Urinary bladder (tissue), 3 donors: ENCODE measurements at regions not wholly inside any gene's neighbourhood (a gene's known extent, or its start where the extent isn't known, plus 50 kb on each side); places are given as distances from the start of the nearest gene placed in this dataset.

Experiments
- DNase-seq: peaks from one replicate; pipeline ENCODE4 v3.0.0-alpha.2; 2015; ENCODE audit errors: extremely low spot score
- H3K27ac ChIP-seq: one replicate; pipeline ENCODE4 v1.5.1; 2013; ENCODE audit warnings: low read depth, mild to moderate bottlenecking, moderate library complexity
- H3K36me3 ChIP-seq: one replicate; pipeline ENCODE4 v1.6.1; 2013; ENCODE audit warnings: mild to moderate bottlenecking, moderate library complexity; ENCODE audit not compliant: insufficient read depth
- H3K4me1 ChIP-seq: one replicate; pipeline ENCODE4 v1.6.1; 2013; ENCODE audit warnings: mild to moderate bottlenecking, moderate library complexity; ENCODE audit not compliant: insufficient read depth
- H3K4me3 ChIP-seq: one replicate; pipeline ENCODE4 v1.5.1; 2013; ENCODE audit warnings: low read depth, low read length
- WGBS: extraction: QIAGEN DNeasy Blood & Tissue Kit; methylation state at CpG from one replicate; pipeline ENCODE4 v1.1.7; 2013; 5-methylcytosine and 5-hydroxymethylcytosine counted together
- donor health status: healthy with polysubstance abuse.
- donor health status: healthy.

GRCh38 chr14:100664231-100664630 is 62.5 kb upstream of the DLK1 start:
- no peak for DNase-seq
- H3K4me1 ChIP-seq, result no peaks in the 10 kb centered on the region
- H3K36me3 ChIP-seq, result no peaks in the 10 kb centered on the region
- no peak overlapping the region for H3K4me3 ChIP-seq
- WGBS, result 73% methylated on average over 5 of the region's 5 CpGs
- no peak overlapping the region for H3K27ac ChIP-seq

DNA sequence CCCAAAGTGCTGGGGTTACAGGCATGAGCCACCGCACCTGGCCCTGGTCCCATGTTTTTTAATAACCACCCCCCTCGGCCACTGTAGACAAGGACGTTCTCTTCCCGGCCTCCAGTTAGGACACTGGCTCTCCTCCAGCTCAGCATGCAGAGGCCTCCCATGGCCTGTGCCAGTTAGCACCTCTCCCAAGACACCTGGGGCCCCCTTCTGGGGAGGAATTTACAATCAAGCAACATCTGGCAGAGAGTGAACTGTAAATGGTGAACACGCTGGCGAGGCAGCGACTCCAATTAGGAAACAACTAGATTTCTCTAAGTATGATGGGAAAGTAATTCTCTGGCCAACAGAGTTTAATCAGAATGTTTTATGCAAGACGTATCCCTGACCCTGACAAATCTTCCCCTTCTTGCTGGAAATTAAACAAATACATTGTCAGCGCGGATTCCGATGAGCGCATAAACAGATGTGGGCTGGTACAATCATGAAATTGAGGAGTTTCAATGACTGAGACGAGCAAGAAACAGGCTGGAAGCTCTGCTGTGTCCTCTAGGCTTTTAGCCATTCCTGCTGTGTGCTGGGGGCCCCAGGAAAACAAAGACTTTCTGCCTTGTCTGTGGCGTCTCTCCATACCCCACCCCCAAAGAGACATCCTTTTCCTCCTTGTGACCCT is 61.7 kb upstream of the DLK1 start:
- Histone ChIP-seq H3K27ac (no peak overlapping the region), H3K36me3 (no peaks in the 10 kb centered on the region), H3K4me3 (no peak overlapping the region), H3K4me1 (no peaks in the 10 kb centered on the region)
- DNase-seq, result no peak
- 36% methylated on average over 14 of the region's 14 CpGs for WGBS

DNA sequence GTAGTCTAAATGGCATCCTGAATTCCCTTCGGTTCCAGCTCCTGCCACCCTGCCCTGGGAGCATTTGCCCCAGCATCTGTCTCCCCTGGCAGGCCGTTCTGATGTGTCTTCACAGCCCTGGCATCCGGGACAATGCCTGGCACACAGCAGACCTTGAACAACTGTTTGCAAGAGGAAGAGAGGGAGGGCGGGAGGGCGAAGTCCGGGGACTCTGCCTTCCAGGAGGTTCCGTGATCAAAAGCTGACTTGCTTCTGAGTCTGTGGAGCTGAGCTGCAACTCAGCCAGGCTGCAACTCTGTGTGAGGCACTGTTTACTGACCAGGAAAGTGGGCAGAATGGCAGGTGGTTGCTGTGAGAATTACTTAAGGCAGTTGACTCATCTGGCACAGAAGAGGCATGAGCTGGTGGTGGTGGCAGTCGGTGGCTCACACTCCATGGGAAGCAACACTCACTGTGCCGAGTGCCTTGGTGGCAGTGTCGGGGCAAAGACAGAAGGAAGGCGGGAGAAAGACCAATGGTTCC is 61.1 kb upstream of the DLK1 start:
- H3K27ac ChIP-seq, result no peak overlapping the region
- no peak for DNase-seq
- H3K36me3 ChIP-seq, result no peaks in the 10 kb centered on the region
- no peak overlapping the region for H3K4me3 ChIP-seq
- H3K4me1 ChIP-seq, result no peaks in the 10 kb centered on the region
- 59% methylated on average over 11 of the region's 11 CpGs for WGBS

- H3K4me1 ChIP-seq, result no peaks in the 10 kb centered on the region
- no peak for DNase-seq
- H3K4me3 ChIP-seq, result no peak overlapping the region
- no peaks in the 10 kb centered on the region for H3K36me3 ChIP-seq
- H3K27ac ChIP-seq, result no peak overlapping the region
- 90% methylated on average over 3 of the region's 3 CpGs for WGBS
These were observed 60.3 kb upstream of the DLK1 start for GRCh38 chr14:100666403-100666802.

- no peak overlapping the region for H3K27ac ChIP-seq
- no peaks in the 10 kb centered on the region for H3K36me3 ChIP-seq
- no peak overlapping the region for H3K4me3 ChIP-seq
- WGBS, result 94% methylated on average over 10 of the region's 10 CpGs
- no peak for DNase-seq
- no peaks in the 10 kb centered on the region for H3K4me1 ChIP-seq
These were observed 59.8 kb upstream of the DLK1 start for GRCh38 chr14:100666851-100667250.

GRCh38 chr14:100667656-100668055 is 59.0 kb upstream of the DLK1 start:
- Histone ChIP-seq H3K36me3 (no peaks in the 10 kb centered on the region), H3K27ac (no peak overlapping the region), H3K4me3 (no peak overlapping the region), H3K4me1 (no peaks in the 10 kb centered on the region)
- no peak for DNase-seq
- WGBS, result 88% methylated on average over 19 of the region's 19 CpGs

DNA sequence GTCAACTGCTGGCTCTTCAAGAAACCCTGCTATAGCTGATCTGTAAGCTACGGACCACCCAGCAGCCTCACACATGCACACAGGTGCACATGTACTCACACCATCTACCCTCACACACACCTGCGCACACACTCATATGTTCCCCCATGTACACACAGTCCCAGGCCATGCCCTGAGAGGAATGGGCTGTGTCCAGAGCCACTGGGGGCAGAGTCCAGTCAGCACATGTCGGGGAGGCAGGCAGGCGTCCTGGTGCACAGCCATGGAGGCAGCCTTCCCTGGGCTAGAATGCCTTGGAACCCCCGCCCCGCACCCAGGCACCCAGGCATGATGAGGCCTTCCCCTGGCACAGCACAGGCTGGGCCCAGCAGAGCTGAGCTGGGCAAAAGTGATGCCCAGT is 58.3 kb upstream of the DLK1 start:
- no peak overlapping the region for H3K4me3 ChIP-seq
- WGBS, result 97% methylated on average over 6 of the region's 6 CpGs
- no peaks in the 10 kb centered on the region for H3K4me1 ChIP-seq
- H3K27ac ChIP-seq, result no peak overlapping the region
- H3K36me3 ChIP-seq, result no peaks in the 10 kb centered on the region
- no peak for DNase-seq

DNA sequence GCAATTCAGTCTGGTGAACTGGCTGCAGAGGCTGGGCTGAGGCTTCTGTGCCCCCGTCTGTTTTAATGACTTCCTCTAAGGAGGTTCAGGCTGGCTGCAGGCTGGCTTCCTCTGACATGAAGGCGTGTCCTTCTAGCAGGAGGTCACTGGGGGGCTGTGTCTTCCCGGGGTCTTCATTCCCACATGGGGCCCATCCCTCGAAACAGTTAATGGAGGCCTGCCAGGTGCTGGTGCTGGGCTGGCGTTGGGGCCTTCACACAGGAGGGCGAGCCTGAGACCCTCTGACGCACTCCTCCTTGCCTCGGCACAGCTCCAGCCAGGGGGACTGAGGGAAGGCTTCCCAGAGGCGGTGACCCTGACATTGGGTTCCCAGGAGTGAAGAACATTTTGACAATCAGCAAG is 57.7 kb upstream of the DLK1 start:
- Histone ChIP-seq H3K4me1 (no peaks in the 10 kb centered on the region), H3K36me3 (no peaks in the 10 kb centered on the region), H3K27ac (no peak overlapping the region), H3K4me3 (no peak overlapping the region)
- WGBS, result 77% methylated on average over 9 of the region's 9 CpGs
- no peak for DNase-seq

- Histone ChIP-seq H3K4me3 (no peak overlapping the region), H3K27ac (no peak overlapping the region), H3K4me1 (no peaks in the 10 kb centered on the region), H3K36me3 (no peaks in the 10 kb centered on the region)
- no peak for DNase-seq
- whole genome bisulfite sequencing, result 58% methylated on average over 13 of the region's 13 CpGs
These were observed 57.2 kb upstream of the DLK1 start for GRCh38 chr14:100669468-100669867.

- Histone ChIP-seq H3K4me1 (no peaks in the 10 kb centered on the region), H3K4me3 (no peak overlapping the region), H3K36me3 (no peaks in the 10 kb centered on the region), H3K27ac (no peak overlapping the region)
- DNase-seq, result no peak
- 70% methylated on average over 11 of the region's 11 CpGs for WGBS
These were observed 56.5 kb upstream of the DLK1 start for GRCh38 chr14:100670017-100670752.

DNA sequence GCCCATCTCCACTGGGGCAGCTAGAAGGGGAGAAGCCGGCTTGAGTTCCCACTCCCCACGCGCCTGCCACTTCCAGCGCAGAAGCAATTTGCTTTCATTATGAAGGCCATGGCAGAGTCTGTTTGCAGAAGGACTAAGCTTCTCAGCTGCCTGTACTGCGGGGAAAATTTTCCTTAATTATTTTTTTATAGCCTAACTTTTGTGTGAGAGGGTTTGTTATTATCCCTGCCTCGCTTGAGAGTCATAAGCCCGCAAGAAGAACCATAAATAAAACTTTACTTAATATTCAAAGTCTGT is 56.0 kb upstream of the DLK1 start:
- H3K27ac ChIP-seq, result no peak overlapping the region
- H3K4me3 ChIP-seq, result no peak overlapping the region
- H3K4me1 ChIP-seq, result no peaks in the 10 kb centered on the region
- DNase-seq, result no peak
- no peaks in the 10 kb centered on the region for H3K36me3 ChIP-seq
- WGBS, result 81% methylated on average over 7 of the region's 7 CpGs

DNA sequence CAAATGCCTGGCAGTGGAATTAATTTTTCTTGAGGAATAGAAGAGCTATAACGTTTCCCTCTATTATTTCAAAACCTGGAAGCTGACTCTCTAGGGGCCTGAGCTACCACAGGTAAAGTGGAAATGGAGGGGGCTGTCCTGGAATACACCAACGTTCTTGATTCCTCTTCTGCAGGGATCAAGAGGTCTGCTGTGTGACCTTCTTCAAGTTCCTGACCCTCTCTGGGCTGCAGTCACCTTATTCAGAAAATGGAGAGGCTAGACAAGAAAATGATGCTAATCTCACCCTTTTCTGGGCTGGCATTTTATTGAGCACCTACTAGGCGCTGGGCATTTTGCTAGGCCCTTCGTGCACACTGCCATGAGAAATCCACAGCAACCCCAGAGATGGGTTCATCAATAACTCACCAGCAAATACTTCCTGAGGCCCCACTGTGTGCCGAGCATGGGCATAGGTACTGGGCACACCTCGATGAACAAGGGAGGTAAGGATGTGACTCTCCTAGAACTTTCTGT is 55.2 kb upstream of the DLK1 start:
- 93% methylated on average over 6 of the region's 6 CpGs for WGBS
- DNase-seq, result no peak
- no peak overlapping the region for H3K4me3 ChIP-seq
- no peak overlapping the region for H3K27ac ChIP-seq
- H3K36me3 ChIP-seq, result no peaks in the 10 kb centered on the region
- H3K4me1 ChIP-seq, result no peaks in the 10 kb centered on the region

DNA sequence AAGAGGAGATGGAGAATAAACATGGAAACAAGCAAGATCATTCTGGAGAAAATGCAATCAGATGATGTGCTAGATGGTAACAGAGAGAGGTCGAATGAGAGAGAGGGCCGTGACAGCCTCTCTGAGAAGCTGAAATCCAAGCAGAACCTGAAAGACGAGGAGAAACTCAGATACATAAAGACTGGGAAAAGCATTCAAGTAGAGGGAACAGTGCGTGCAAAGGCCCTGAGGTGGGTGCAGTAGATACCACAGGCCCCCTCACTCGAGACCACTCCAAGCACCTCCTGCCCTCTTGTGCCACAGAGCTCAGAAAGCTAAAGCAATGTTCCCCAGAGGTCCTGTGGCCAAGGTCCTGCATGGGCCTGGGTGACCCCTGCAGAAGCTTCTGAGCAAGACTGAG is 54.8 kb upstream of the DLK1 start:
- no peak for DNase-seq
- H3K27ac ChIP-seq, result no peak overlapping the region
- H3K4me3 ChIP-seq, result no peak overlapping the region
- no peaks in the 10 kb centered on the region for H3K4me1 ChIP-seq
- WGBS, result 93% methylated on average over 5 of the region's 5 CpGs
- H3K36me3 ChIP-seq, result no peaks in the 10 kb centered on the region

- DNase-seq, result no peak
- no peaks in the 10 kb centered on the region for H3K36me3 ChIP-seq
- no peak overlapping the region for H3K4me3 ChIP-seq
- H3K4me1 ChIP-seq, result no peaks in the 10 kb centered on the region
- no peak overlapping the region for H3K27ac ChIP-seq
- WGBS, result 61% methylated on average over 22 of the region's 22 CpGs
These were observed 53.4 kb upstream of the DLK1 start for GRCh38 chr14:100673085-100673806.
